ENCODE measurements at regions not wholly inside any gene's neighbourhood (a gene's known extent, or its start where the extent isn't known, plus 50 kb on each side); places are given as distances from the start of the nearest gene placed in this dataset.
"Not testable (repeated sequence)": the region's sequence is repeated elsewhere in the genome, so short reads cannot be mapped to it uniquely, and the experiment has no call there.

- TF ChIP-seq CTCF, POLR2A (IDR thresholded peaks at IDR 0.05): not testable (repeated sequence)
Measured at GRCh38 chr9:67195357-67195756, 203.0 kb upstream of the SPATA31A3 start.

Data from body of pancreas (tissue), 4 donors.